A673 (cell line): ENCODE measurements at regions not wholly inside any gene's neighbourhood (a gene's known extent, or its start where the extent isn't known, plus 50 kb on each side); places are given as distances from the start of the nearest gene placed in this dataset.

Experiments
- CTCF ChIP-seq: fragments of 300-800, 200-600 bp; sonication (generic); conservative IDR thresholded peaks from 2 replicates; pipeline ENCODE4 v1.5.1; 2017; ENCODE audit warnings: low read depth, mild to moderate bottlenecking, antibody characterized with exemption, low read length, moderate library complexity, mixed read lengths
- EZH2 ChIP-seq: fragments of 200-600 bp; sonication (generic); IDR thresholded peaks from 2 replicates; pipeline ENCODE4 v1.6.1; 2017; ENCODE audit warnings: borderline replicate concordance, low read depth, mild to moderate bottlenecking, mixed read lengths, antibody characterized with exemption, low read length; ENCODE audit not compliant: poor library complexity, severe bottlenecking

GRCh38 chr20:11795071-11795615, 122.5 kb upstream of the BTBD3 start:
- no peak for TF ChIP-seq CTCF
- no peak for TF ChIP-seq EZH2
